ENCODE measurements at regions not wholly inside any gene's neighbourhood (a gene's known extent, or its start where the extent isn't known, plus 50 kb on each side); places are given as distances from the start of the nearest gene placed in this dataset.
"Not testable (repeated sequence)": the region's sequence is repeated elsewhere in the genome, so short reads cannot be mapped to it uniquely, and the experiment has no call there.

GRCh38 chr10:22121181-22121580 is 96.6 kb downstream of the EBLN1 start:
- DNase-seq (ENCODE audit: low read depth, low spot score); dilution Hi-C loops (cut with MboI; ENCODE audit: extremely low pct_ligation_motif_present, low sequenced_read_pairs); FAIRE-seq; H3K27ac ChIP-seq (ENCODE audit: control insufficient read depth, insufficient read depth, low read length); H3K27me3 ChIP-seq (ENCODE audit: control insufficient read depth, extremely low read depth, insufficient read depth, low read length); H3K36me3 ChIP-seq (ENCODE audit: control insufficient read depth in 2 of 2, extremely low read depth in 1 of 2, insufficient read depth in 2 of 2, low read length in 2 of 2); H2AFZ ChIP-seq (ENCODE audit: control insufficient read depth, low read length); H3K4me2 ChIP-seq (ENCODE audit: control insufficient read depth, extremely low read depth, insufficient read depth, low read depth, low read length); H3K4me3 ChIP-seq (ENCODE audit: control insufficient read depth in 2 of 3, extremely low read depth in 1 of 3, insufficient read depth in 2 of 3, low read depth in 1 of 3, low read length in 3 of 3); H3K4me1 ChIP-seq (ENCODE audit: control insufficient read depth, extremely low read depth, insufficient read depth, low read length); H3K9me3 ChIP-seq (ENCODE audit: control insufficient read depth, low read depth, low read length); H3K9me1 ChIP-seq (ENCODE audit: control insufficient read depth, extremely low read depth, insufficient read depth, low read length); H3K79me2 ChIP-seq (ENCODE audit: control insufficient read depth, insufficient read depth, low read length); H3K9ac ChIP-seq (ENCODE audit: control insufficient read depth, extremely low read depth, insufficient read depth, low read length); H4K20me1 ChIP-seq (ENCODE audit: control insufficient read depth, extremely low read depth, insufficient read depth, low read length): not testable (repeated sequence)

GRCh38 chr10:22120072-22120471 is 97.7 kb downstream of the EBLN1 start:
- H3K36me3 ChIP-seq (ENCODE audit: control insufficient read depth in 2 of 2, extremely low read depth in 1 of 2, insufficient read depth in 2 of 2, low read length in 2 of 2); H2AFZ ChIP-seq (ENCODE audit: control insufficient read depth, low read length); H3K9ac ChIP-seq (ENCODE audit: control insufficient read depth, extremely low read depth, insufficient read depth, low read length); H3K4me3 ChIP-seq (ENCODE audit: control insufficient read depth in 2 of 3, extremely low read depth in 1 of 3, insufficient read depth in 2 of 3, low read depth in 1 of 3, low read length in 3 of 3); H4K20me1 ChIP-seq (ENCODE audit: control insufficient read depth, extremely low read depth, insufficient read depth, low read length); H3K79me2 ChIP-seq (ENCODE audit: control insufficient read depth, insufficient read depth, low read length); H3K9me3 ChIP-seq (ENCODE audit: control insufficient read depth, low read depth, low read length); H3K4me2 ChIP-seq (ENCODE audit: control insufficient read depth, extremely low read depth, insufficient read depth, low read depth, low read length); H3K9me1 ChIP-seq (ENCODE audit: control insufficient read depth, extremely low read depth, insufficient read depth, low read length); DNase-seq (ENCODE audit: low read depth, low spot score); H3K27ac ChIP-seq (ENCODE audit: control insufficient read depth, insufficient read depth, low read length); H3K27me3 ChIP-seq (ENCODE audit: control insufficient read depth, extremely low read depth, insufficient read depth, low read length); FAIRE-seq; dilution Hi-C loops (cut with MboI; ENCODE audit: extremely low pct_ligation_motif_present, low sequenced_read_pairs); H3K4me1 ChIP-seq (ENCODE audit: control insufficient read depth, extremely low read depth, insufficient read depth, low read length): not testable (repeated sequence)

- H3K4me1 ChIP-seq (ENCODE audit: control insufficient read depth, extremely low read depth, insufficient read depth, low read length); H3K79me2 ChIP-seq (ENCODE audit: control insufficient read depth, insufficient read depth, low read length); H3K9me1 ChIP-seq (ENCODE audit: control insufficient read depth, extremely low read depth, insufficient read depth, low read length); H3K27ac ChIP-seq (ENCODE audit: control insufficient read depth, insufficient read depth, low read length); H2AFZ ChIP-seq (ENCODE audit: control insufficient read depth, low read length); H3K4me2 ChIP-seq (ENCODE audit: control insufficient read depth, extremely low read depth, insufficient read depth, low read depth, low read length); H3K9ac ChIP-seq (ENCODE audit: control insufficient read depth, extremely low read depth, insufficient read depth, low read length); H3K36me3 ChIP-seq (ENCODE audit: control insufficient read depth in 2 of 2, extremely low read depth in 1 of 2, insufficient read depth in 2 of 2, low read length in 2 of 2); FAIRE-seq; dilution Hi-C loops (cut with MboI; ENCODE audit: extremely low pct_ligation_motif_present, low sequenced_read_pairs); DNase-seq (ENCODE audit: low read depth, low spot score); H4K20me1 ChIP-seq (ENCODE audit: control insufficient read depth, extremely low read depth, insufficient read depth, low read length); H3K4me3 ChIP-seq (ENCODE audit: control insufficient read depth in 2 of 3, extremely low read depth in 1 of 3, insufficient read depth in 2 of 3, low read depth in 1 of 3, low read length in 3 of 3); H3K27me3 ChIP-seq (ENCODE audit: control insufficient read depth, extremely low read depth, insufficient read depth, low read length); H3K9me3 ChIP-seq (ENCODE audit: control insufficient read depth, low read depth, low read length): not testable (repeated sequence)
Measured at GRCh38 chr10:22119575-22119974, 98.2 kb downstream of the EBLN1 start.
